Embryonic facial prominence (tissue), 1 donor: ENCODE measurements at regions not wholly inside any gene's neighbourhood (a gene's known extent, or its start where the extent isn't known, plus 50 kb on each side); places are given as distances from the start of the nearest gene placed in this dataset.
"Not testable (repeated sequence)": the region's sequence is repeated elsewhere in the genome, so short reads cannot be mapped to it uniquely, and the experiment has no call there.

Experiments
- DNase-seq: peaks from one replicate; pipeline ENCODE4 v3.0.0-alpha.2; 2016; ENCODE audit errors: extremely low spot score

GRCh38 chr5:57396701-57397100, 85.9 kb downstream of the ACTBL2 start:
- no peak for DNase-seq

GRCh38 chr5:57394421-57395210, 88.0 kb downstream of the ACTBL2 start:
- no peak for DNase-seq

GRCh38 chr5:57386958-57387357, 95.7 kb downstream of the ACTBL2 start:
- no peak for DNase-seq

GRCh38 chr5:57383093-57383861, 99.3 kb downstream of the ACTBL2 start:
- no peak for DNase-seq

- no peak for DNase-seq
Observed at GRCh38 chr5:57382655-57383054, 100.0 kb downstream of the ACTBL2 start.

- no peak for DNase-seq
Observed at GRCh38 chr5:57370376-57370775, 112.2 kb downstream of the ACTBL2 start.

GRCh38 chr5:57368010-57368409, 114.6 kb downstream of the ACTBL2 start:
- DNase-seq: no peak

GRCh38 chr5:57366744-57367143, 115.9 kb downstream of the ACTBL2 start:
- DNase-seq: no peak

- no peak for DNase-seq
Observed at GRCh38 chr5:57362951-57363350, 119.7 kb downstream of the ACTBL2 start.

GRCh38 chr5:57360871-57361270, 121.7 kb downstream of the ACTBL2 start:
- peak; percentile 18 for DNase-seq

- no peak for DNase-seq
Observed at GRCh38 chr5:57358796-57359592, 123.6 kb downstream of the ACTBL2 start.

GRCh38 chr5:57356850-57357249, 125.8 kb downstream of the ACTBL2 start:
- DNase-seq: not testable (repeated sequence)

- no peak for DNase-seq
Observed at GRCh38 chr5:57349214-57349613, 133.4 kb downstream of the ACTBL2 start.

GRCh38 chr5:57348376-57349140, 134.1 kb downstream of the ACTBL2 start:
- no peak for DNase-seq

GRCh38 chr5:57346328-57346727, 136.3 kb downstream of the ACTBL2 start:
- DNase-seq: no peak

GRCh38 chr5:57341380-57341979, 141.1 kb downstream of the ACTBL2 start:
- no peak for DNase-seq

- DNase-seq: no peak
Observed at GRCh38 chr5:57340681-57341080, 141.9 kb downstream of the ACTBL2 start.

GRCh38 chr5:57339521-57339920, 143.1 kb downstream of the ACTBL2 start:
- no peak for DNase-seq

GRCh38 chr5:57338868-57339340, 143.7 kb downstream of the ACTBL2 start:
- no peak for DNase-seq

GRCh38 chr5:57338068-57338867, 144.3 kb downstream of the ACTBL2 start:
- no peak for DNase-seq
